ENCODE measurements at regions not wholly inside any gene's neighbourhood (a gene's known extent, or its start where the extent isn't known, plus 50 kb on each side); places are given as distances from the start of the nearest gene placed in this dataset.

DNA sequence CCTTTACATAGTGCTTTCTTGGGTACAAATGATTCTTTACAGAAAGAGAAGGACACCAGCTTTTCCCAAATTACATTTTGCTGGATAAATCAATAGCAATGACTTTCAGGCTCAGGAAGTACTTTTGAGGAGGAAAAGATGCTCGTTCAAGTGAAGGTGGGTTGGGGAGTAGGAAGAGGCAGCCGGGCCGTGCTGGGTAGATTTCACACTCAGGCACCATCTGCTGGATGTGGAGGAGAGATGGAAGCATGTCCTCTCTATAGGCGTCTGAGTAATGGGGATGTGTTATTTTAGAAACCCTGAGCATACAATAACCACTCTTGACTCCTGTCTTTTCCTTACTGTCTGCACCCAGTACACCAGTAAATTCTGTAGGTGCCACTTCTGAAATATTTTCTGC lies 152.3 kb upstream of the LARGE1 start (continued):
- TF ChIP-seq CTCF (IDR thresholded peaks at IDR 0.05 in 2 of 3, conservative IDR thresholded peaks at IDR 0.05 in 1 of 3; ENCODE audit: borderline replicate concordance in 1 of 3, insufficient read depth in 1 of 3, low read depth in 2 of 3, low read length in 2 of 3) (no peak), FOSL1 (IDR thresholded peaks at IDR 0.05; ENCODE audit: low read depth) (no peak), TCF7L2 (IDR thresholded peaks at IDR 0.05; ENCODE audit: borderline replicate concordance, extremely low read depth, insufficient read depth, insufficient read length) (no peak)

DNA sequence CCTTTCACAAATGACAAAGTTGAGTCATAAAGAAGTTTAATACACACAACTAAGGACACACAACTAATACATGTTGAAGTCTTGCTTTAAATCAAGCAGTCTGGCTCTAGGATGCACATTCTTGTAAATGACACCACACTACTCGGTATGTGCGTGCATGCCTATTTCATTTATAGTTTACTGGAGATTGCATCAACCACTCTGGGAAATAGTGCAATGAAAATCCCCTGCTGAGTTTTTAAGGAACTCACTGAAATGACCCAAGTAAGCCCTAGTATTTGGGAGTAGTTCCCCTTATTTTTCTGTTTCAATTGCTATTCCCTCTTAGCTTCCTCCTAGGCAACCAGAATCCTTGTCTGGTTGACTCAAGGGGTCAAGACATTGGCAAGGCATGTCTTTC lies 160.2 kb upstream of the LARGE1 start:
- CTCF ChIA-PET = no interaction called here
- no peaks in the 10 kb centered on the region for H3K79me2 ChIP-seq (ENCODE audit: insufficient read depth, low read length)
- intact Hi-C loops (cut with micrococcal nuclease) = no loop called here

More for the DNA sequence above, 160.2 kb upstream of the LARGE1 start:
- TF ChIP-seq ELF1 (IDR thresholded peaks at IDR 0.05; ENCODE audit: borderline replicate concordance, low read depth) = no peak
- no peak for TF ChIP-seq YY1 (IDR thresholded peaks at IDR 0.05; ENCODE audit: extremely low read depth, insufficient replicate concordance, low read depth, low read length)
- TF ChIP-seq ATF3 (IDR thresholded peaks at IDR 0.05) = no peak
- no peak for TF ChIP-seq FOSL1 (IDR thresholded peaks at IDR 0.05; ENCODE audit: low read depth)
- TF ChIP-seq CBX3 (IDR thresholded peaks at IDR 0.05; ENCODE audit: low read depth) = no peak
- TF ChIP-seq MAX (IDR thresholded peaks at IDR 0.05) = no peak
- no peak for TF ChIP-seq CEBPB (IDR thresholded peaks at IDR 0.05; ENCODE audit: low read depth)
- no peak for TF ChIP-seq SP1 (IDR thresholded peaks at IDR 0.05; ENCODE audit: low read depth)
- no peaks in the 10 kb centered on the region for H3K27me3 ChIP-seq (ENCODE audit: insufficient read depth, low read length)
- no peak for ATAC-seq
- RAD21 ChIA-PET (ENCODE audit: low non-redundant PET in 1 of 2, low total read pairs in 2 of 2, uncharacterized antibody in 2 of 2, unreplicated experiment in 2 of 2) = no interaction called here
- no peaks in the 10 kb centered on the region for H3K36me3 ChIP-seq (ENCODE audit: control insufficient read depth in 1 of 2, insufficient read depth in 2 of 2, low read length in 2 of 2)
- H3K4me2 ChIP-seq (ENCODE audit: low read length) = no peak overlapping the region
- H3K9me3 ChIP-seq (ENCODE audit: control insufficient read depth in 1 of 2, insufficient read depth in 1 of 2, low read depth in 1 of 2, low read length in 2 of 2) = peaks cover 15 to 36% of the 10 kb centered on the region in 2 experiments; a peak in 2 of 4 replicates
- no peak overlapping the region for H2AFZ ChIP-seq (ENCODE audit: low read depth, low read length, poor library complexity, severe bottlenecking)
- no peaks in the 10 kb centered on the region for H3K4me1 ChIP-seq (ENCODE audit: control insufficient read depth in 1 of 2, insufficient read depth in 2 of 2, low read length in 2 of 2)
- H4K20me1 ChIP-seq (ENCODE audit: insufficient read depth) = no peaks in the 10 kb centered on the region
- no peaks in the 10 kb centered on the region for H3K9me2 ChIP-seq (ENCODE audit: insufficient read depth)
- H3K27ac ChIP-seq (ENCODE audit: low read depth, low read length) = no peak overlapping the region
- no peak overlapping the region for H3K9ac ChIP-seq (ENCODE audit: low read length)
- no peak for DNase-seq (ENCODE audit: low read depth, low spot score)
- no peak overlapping the region for H3K4me3 ChIP-seq (replicated peaks in 1 of 2; ENCODE audit: low read depth in 1 of 2, low read length in 2 of 2)
- POLR2A ChIA-PET = no interaction called here
- BruUV-seq (replicated peaks) = no TSS peak
